OCI-LY1 (cell line): ENCODE measurements at regions not wholly inside any gene's neighbourhood (a gene's known extent, or its start where the extent isn't known, plus 50 kb on each side); places are given as distances from the start of the nearest gene placed in this dataset.
A peak's percentile ranks its signal among the peaks of the same experiment; 100 is the strongest.
"Not testable (repeated sequence)": the region's sequence is repeated elsewhere in the genome, so short reads cannot be mapped to it uniquely, and the experiment has no call there.

ENCODE experiments used
- H2AFZ ChIP-seq: fragments of 200-600 bp; sonication (generic), shearing (Covaris generic); 2 replicates; pipeline ENCODE4 v1.6.0; 2014; ENCODE audit warnings: antibody characterized with exemption, mild to moderate bottlenecking, low read length
- H3F3A ChIP-seq: fragments of 200-600 bp; sonication (generic), shearing (Covaris generic); 2 replicates; pipeline ENCODE4 v1.6.0; 2014; ENCODE audit warnings: mild to moderate bottlenecking, antibody characterized with exemption, low read length, moderate library complexity; ENCODE audit not compliant: insufficient read depth
- H3K27ac ChIP-seq: fragments of 200-600 bp; sonication (generic); 2 replicates; pipeline ENCODE4 v1.5.1; 2014; ENCODE audit warnings: low read length, mixed run types, mild to moderate bottlenecking, low read depth; ENCODE audit not compliant: poor library complexity, severe bottlenecking
- H3K27me3 ChIP-seq: fragments of 200-600 bp; sonication (generic); 2 replicates; pipeline ENCODE4 v1.6.0; 2014; ENCODE audit warnings: antibody characterized with exemption, mild to moderate bottlenecking, low read length, moderate library complexity; ENCODE audit not compliant: insufficient read depth
- H3K36me3 ChIP-seq: fragments of 200-600 bp; sonication (generic); 2 replicates; pipeline ENCODE4 v1.6.1; 2014; ENCODE audit warnings: mild to moderate bottlenecking, antibody characterized with exemption, low read length, moderate library complexity, mixed read lengths; ENCODE audit not compliant: insufficient read depth
- H3K4me1 ChIP-seq: fragments of 200-600 bp; sonication (generic); 2 replicates; pipeline ENCODE4 v1.5.1; 2014; ENCODE audit warnings: mild to moderate bottlenecking, low read length, moderate library complexity; ENCODE audit not compliant: insufficient read depth, severe bottlenecking
- H3K4me2 ChIP-seq: fragments of 200-600 bp; sonication (generic), shearing (Covaris generic); 2 replicates; pipeline ENCODE4 v1.6.1; 2014; ENCODE audit warnings: low read length
- H3K4me3 ChIP-seq: fragments of 200-600 bp; sonication (generic); 2 replicates; pipeline ENCODE4 v1.5.1; 2014; ENCODE audit warnings: low read length, low read depth, mild to moderate bottlenecking, mixed read lengths; ENCODE audit not compliant: poor library complexity, severe bottlenecking
- H3K79me2 ChIP-seq: fragments of 200-600 bp; shearing (Covaris generic); 2 replicates; pipeline ENCODE4 v1.6.1; 2016; ENCODE audit warnings: mixed run types, low read length, mixed read lengths; ENCODE audit not compliant: insufficient read depth
- H3K9ac ChIP-seq: fragments of 200-600 bp; sonication (generic), shearing (Covaris generic); 2 replicates; pipeline ENCODE4 v1.6.1; 2014; ENCODE audit warnings: mild to moderate bottlenecking, low read length, mixed read lengths
- H3K9me2 ChIP-seq: fragments of 200-600 bp; sonication (generic), shearing (Covaris generic); 2 replicates; pipeline ENCODE4 v1.6.1; 2014; ENCODE audit warnings: low read depth, mild to moderate bottlenecking, low read length, mixed read lengths
- H3K9me3 ChIP-seq: fragments of 200-600 bp; shearing (Covaris generic); 2 replicates; pipeline ENCODE4 v1.6.1; 2014; ENCODE audit warnings: low read length, mixed read lengths
- H4K20me1 ChIP-seq: fragments of 200-600 bp; sonication (generic), shearing (Covaris generic); 2 replicates; pipeline ENCODE4 v1.6.0; 2016; ENCODE audit warnings: mild to moderate bottlenecking, low read length; ENCODE audit not compliant: insufficient read depth
- CTCF ChIP-seq: fragments of 200-600 bp; sonication (generic), shearing (Covaris generic); IDR thresholded peaks from 2 replicates; pipeline ENCODE4 v1.5.1; 2017; ENCODE audit warnings: mild to moderate bottlenecking, antibody characterized with exemption, low read length, moderate library complexity, mixed read lengths

GRCh38 chr20:28575991-28576390 is 2681.5 kb upstream of the DEFB115 start:
- TF ChIP-seq CTCF: 0 out of 2 replicates have a peak, but pooled peaks have one; percentile 12
- H3K4me2 ChIP-seq: not testable (repeated sequence)

DNA sequence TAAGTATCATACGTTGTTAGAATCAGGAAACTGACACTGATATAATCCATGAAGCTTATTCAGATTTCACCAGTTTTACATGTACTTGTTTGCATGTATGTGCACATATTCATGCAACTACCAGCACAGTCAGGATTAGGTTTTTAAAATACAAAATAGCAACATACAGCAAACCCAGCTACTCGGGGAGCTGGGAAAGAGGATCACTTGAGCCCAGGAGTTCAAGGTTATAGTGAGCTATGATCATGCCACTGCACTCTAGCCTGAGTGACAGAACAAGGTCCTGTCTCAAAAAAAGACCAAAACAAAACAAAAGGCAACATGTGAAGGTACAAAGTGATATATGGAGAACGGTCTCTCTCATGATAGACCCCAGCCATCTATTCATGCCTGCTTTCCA is 2665.8 kb upstream of the DEFB115 start:
- H3K9ac ChIP-seq, H3K9me2 ChIP-seq, H3K9me3 ChIP-seq, H3F3A ChIP-seq, H4K20me1 ChIP-seq, H3K4me3 ChIP-seq, H2AFZ ChIP-seq, H3K79me2 ChIP-seq, H3K36me3 ChIP-seq, H3K4me2 ChIP-seq, H3K27ac ChIP-seq, H3K4me1 ChIP-seq, H3K27me3 ChIP-seq: not testable (repeated sequence)

More at GRCh38 chr20:28575991-28576390, 2681.5 kb upstream of the DEFB115 start:
- not testable (repeated sequence) for H3K27me3 ChIP-seq, H3F3A ChIP-seq, H3K79me2 ChIP-seq, H3K27ac ChIP-seq, H3K9me2 ChIP-seq, H4K20me1 ChIP-seq, H3K36me3 ChIP-seq, H3K9ac ChIP-seq, H2AFZ ChIP-seq, H3K4me3 ChIP-seq, H3K4me1 ChIP-seq, H3K9me3 ChIP-seq

DNA sequence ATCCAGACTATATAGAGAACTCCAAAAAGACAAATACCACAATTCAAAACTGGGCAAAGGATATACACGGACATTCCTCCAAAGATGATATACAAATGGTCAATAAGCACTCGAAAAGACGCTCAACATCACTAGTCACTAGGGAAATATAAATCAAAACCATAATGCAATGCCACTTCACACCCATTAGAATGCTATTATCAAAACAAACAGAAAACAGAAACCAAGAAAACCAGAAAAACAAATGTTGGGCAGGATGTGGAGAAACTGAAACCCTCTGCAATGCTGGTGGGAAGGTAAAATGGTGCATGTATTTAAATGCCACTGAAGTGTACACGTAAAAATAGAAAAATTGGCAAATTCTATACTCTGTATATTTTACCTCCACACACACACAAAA is 2664.1 kb upstream of the DEFB115 start:
- not testable (repeated sequence) for H3K27ac ChIP-seq, H3K9me3 ChIP-seq, H3K9me2 ChIP-seq, H3K79me2 ChIP-seq, H3F3A ChIP-seq, H3K27me3 ChIP-seq, H3K4me1 ChIP-seq, H3K36me3 ChIP-seq, H3K4me3 ChIP-seq, H3K9ac ChIP-seq, H3K4me2 ChIP-seq, H4K20me1 ChIP-seq, H2AFZ ChIP-seq

- H3K4me2 ChIP-seq, H2AFZ ChIP-seq, H3K9me3 ChIP-seq, H3K79me2 ChIP-seq, H3K27me3 ChIP-seq, H3K27ac ChIP-seq, H3K36me3 ChIP-seq, H4K20me1 ChIP-seq, H3K9me2 ChIP-seq, H3K9ac ChIP-seq, H3F3A ChIP-seq, H3K4me3 ChIP-seq, H3K4me1 ChIP-seq: not testable (repeated sequence)
Measured at GRCh38 chr20:28594476-28594875, 2663.0 kb upstream of the DEFB115 start.

GRCh38 chr20:28602006-28602402 is 2655.5 kb upstream of the DEFB115 start:
- not testable (repeated sequence) for H3F3A ChIP-seq, H4K20me1 ChIP-seq, H3K9me3 ChIP-seq, H3K36me3 ChIP-seq, H3K27me3 ChIP-seq, H3K9me2 ChIP-seq, H2AFZ ChIP-seq, H3K79me2 ChIP-seq, H3K27ac ChIP-seq
- Histone ChIP-seq H3K4me1 (peaks cover 10% of the 10 kb centered on the region), H3K4me3 (peak overlapping the region; percentile 67), H3K9ac (peak overlapping the region; percentile 75), H3K4me2 (peak overlapping the region; percentile 65)
